ENCODE measurements at regions not wholly inside any gene's neighbourhood (a gene's known extent, or its start where the extent isn't known, plus 50 kb on each side); places are given as distances from the start of the nearest gene placed in this dataset.

DNA sequence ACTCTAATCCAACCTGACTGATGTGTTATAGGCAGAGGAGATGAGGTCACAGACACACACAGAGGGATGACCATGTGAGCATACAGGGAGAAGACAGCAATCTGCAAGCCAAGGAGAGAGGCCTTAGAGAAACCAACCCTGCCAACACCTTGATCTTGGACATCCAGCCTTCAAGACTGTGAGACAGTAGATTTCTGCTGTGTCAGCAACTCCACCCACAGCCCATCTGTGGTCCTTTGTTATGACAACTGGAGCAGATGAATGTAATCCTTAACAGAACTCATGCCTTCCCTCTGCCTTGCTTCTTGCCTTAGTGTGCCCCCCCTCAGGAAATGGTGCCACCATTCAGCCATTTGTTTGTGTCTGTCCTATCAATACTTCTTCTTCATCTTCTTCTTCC lies 107.4 kb downstream of the NXNL2 start:
- H4K91ac ChIP-seq (ENCODE audit: insufficient read depth, low read depth, low read length), result no peak overlapping the region
- peak overlapping the region; percentile 13; the same call in 1 of the 2 replicates for H3K18ac ChIP-seq (ENCODE audit: low read depth, low read length)
- no peaks in the 10 kb centered on the region for H3K27me3 ChIP-seq (ENCODE audit: control insufficient read depth, insufficient read depth, low read length)
- no peaks in the 10 kb centered on the region; the same call in 1 of the 2 replicates for H3K9me1 ChIP-seq (ENCODE audit: insufficient read depth, low read length)
- H3K4me3 ChIP-seq (ENCODE audit: insufficient read depth, low read depth, low read length), result no peak overlapping the region
- no peak overlapping the region for H2BK20ac ChIP-seq (ENCODE audit: low read depth, low read length)
- no peak overlapping the region for H2BK120ac ChIP-seq (ENCODE audit: low read depth, low read length)
- DNase-seq (no peak), ATAC-seq (ENCODE audit: low read depth) (no peak)
- BruUV-seq (replicated peaks), result no TSS peak
- no peak overlapping the region for H2AFZ ChIP-seq (replicated peaks; ENCODE audit: low read length, poor library complexity)
- no peaks in the 10 kb centered on the region for H4K20me1 ChIP-seq (ENCODE audit: insufficient read depth, low read length)
- H3K27ac ChIP-seq (ENCODE audit: insufficient read depth, low read length), result no peak overlapping the region
- H4K8ac ChIP-seq (ENCODE audit: low read depth in 2 of 2, low read length in 2 of 2), result no peak overlapping the region
- peaks cover 11% of the 10 kb centered on the region for H3K4me1 ChIP-seq (ENCODE audit: control insufficient read depth, insufficient read depth, low read length)
- H3K9ac ChIP-seq (ENCODE audit: low read depth, low read length), result no peak overlapping the region
- H4K5ac ChIP-seq (ENCODE audit: low read depth, low read length), result peak overlapping the region; percentile 29; the same call in 1 of the 2 replicates
- no peak overlapping the region for H3K14ac ChIP-seq (replicated peaks; ENCODE audit: low read depth, low read length)
- no peak overlapping the region for H2AK5ac ChIP-seq (ENCODE audit: low read depth, low read length)
- H3K36me3 ChIP-seq (ENCODE audit: control insufficient read depth, insufficient read depth, low read length), result no peaks in the 10 kb centered on the region
- ChIA-PET CTCF (no interaction called here), POLR2A (ENCODE audit: unreplicated experiment) (no interaction called here)
- no peak overlapping the region for H3K56ac ChIP-seq (ENCODE audit: extremely low read depth, insufficient read depth, low read length)
- TF ChIP-seq MAFK (IDR thresholded peaks at IDR 0.05; ENCODE audit: low read depth, low read length), result peak; percentile 97
- no peak for TF ChIP-seq NFE2L2 (IDR thresholded peaks at IDR 0.05; ENCODE audit: low read depth, low read length)
- no peak for TF ChIP-seq MAZ (IDR thresholded peaks at IDR 0.05; ENCODE audit: borderline replicate concordance, low read depth, low read length)
- H2AK9ac ChIP-seq (replicated peaks; ENCODE audit: low read depth, low read length, poor library complexity), result no peak overlapping the region
- dilution Hi-C loops (cut with HindIII; ENCODE audit: low sequenced_read_pairs, unreplicated experiment), result loop anchor here (25.0 kb wide), 1 partner anchor 345 kb away; the partner anchor contains the start of gene S1PR3
- in situ Hi-C loops (cut with MboI; ENCODE audit: low sequenced_read_pairs), result no loop called here
- intact Hi-C loops (cut with micrococcal nuclease), result no loop called here
- H2BK5ac ChIP-seq (ENCODE audit: low read depth, low read length, poor library complexity, severe bottlenecking), result no peak overlapping the region
- H3K4me2 ChIP-seq (ENCODE audit: low read depth, low read length), result no peak overlapping the region
- H3K4ac ChIP-seq (ENCODE audit: low read depth, low read length), result no peak overlapping the region; the same call in 1 of the 2 replicates
- H3K23ac ChIP-seq (ENCODE audit: low read depth, low read length), result no peak overlapping the region
- H3K79me1 ChIP-seq (ENCODE audit: low read depth in 1 of 2, low read length in 2 of 2), result no peaks in the 10 kb centered on the region
- H2BK15ac ChIP-seq (ENCODE audit: low read depth, low read length), result peak overlapping the region; percentile 14; the same call in 1 of the 3 replicates
- H3K9me3 ChIP-seq (ENCODE audit: control insufficient read depth, insufficient read depth, low read length), result peaks cover 5% of the 10 kb centered on the region

Data from IMR-90 (cell line).